ENCODE measurements at regions not wholly inside any gene's neighbourhood (a gene's known extent, or its start where the extent isn't known, plus 50 kb on each side); places are given as distances from the start of the nearest gene placed in this dataset.

DNA sequence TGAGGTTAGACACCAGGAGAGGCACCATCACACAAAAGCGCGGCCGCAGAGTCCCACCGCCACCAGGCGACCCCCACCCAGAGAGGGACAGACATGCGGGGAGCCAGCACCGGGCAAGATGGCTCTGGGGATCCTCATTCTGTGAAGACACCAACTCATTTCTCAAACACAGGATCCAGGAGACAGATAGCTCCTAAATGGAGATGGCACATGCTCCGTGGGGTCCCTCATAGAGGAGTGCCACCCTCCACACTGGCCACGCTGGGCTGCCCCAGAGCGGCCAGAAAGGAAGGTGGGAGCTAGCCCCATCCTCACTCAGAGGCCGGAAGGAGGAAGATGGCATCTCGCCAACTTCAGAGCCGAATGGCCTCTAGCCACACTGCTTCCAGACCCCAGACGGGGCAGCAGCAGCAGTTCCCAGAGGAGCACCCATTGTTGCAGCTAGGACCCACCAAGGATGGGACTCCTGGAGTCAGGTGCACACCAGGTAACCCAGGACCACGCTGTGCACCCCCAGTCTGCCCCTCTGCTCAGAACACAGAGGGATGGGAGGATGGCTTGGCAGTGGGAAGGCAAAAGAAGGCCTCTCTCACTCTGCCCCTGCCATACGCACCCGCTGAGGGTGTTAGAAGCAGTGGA, 78.6 kb downstream of the ZIC5 start:
- DNase-seq, result no peak

DNA sequence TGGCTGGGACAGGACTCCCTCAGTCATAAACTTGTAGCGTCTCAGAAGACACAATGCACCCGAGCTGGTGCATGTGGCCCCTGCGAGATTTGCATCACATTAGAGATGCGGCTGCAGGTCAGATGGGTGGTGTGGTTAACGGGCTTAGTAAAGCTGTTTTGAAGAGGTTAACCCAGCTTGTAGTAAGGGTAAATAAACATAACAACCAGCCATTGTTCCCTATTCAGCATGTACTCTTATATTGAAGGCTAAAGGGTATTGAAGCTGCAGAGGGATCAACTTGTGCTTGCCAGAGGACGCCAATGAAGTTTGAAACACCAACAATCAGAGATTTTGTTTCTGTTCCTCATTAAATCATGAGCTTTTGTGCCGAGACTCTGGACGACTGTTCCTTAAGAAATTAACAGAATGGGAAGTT, 79.4 kb downstream of the ZIC5 start:
- no peak for DNase-seq

DNA sequence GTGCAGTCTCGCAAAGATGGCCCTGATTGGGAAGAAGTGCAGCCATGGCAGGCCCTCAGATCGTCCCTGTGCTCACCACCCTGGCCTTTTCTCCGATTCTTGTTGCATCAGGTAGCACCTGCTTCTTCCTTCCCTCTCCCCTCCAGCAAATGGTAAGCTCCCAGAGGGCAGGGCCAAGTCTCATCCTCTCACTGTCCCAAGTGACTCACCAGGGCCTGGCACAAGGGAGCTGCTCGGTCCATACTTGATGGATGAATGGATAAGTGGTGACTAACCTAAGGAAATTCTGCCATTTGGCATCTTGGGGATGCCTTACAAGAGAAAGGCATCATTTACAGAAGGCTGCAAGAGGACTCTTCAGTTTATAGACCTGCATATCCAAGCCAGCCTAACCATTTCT, 84.9 kb downstream of the ZIC5 start:
- no peak for DNase-seq

DNA sequence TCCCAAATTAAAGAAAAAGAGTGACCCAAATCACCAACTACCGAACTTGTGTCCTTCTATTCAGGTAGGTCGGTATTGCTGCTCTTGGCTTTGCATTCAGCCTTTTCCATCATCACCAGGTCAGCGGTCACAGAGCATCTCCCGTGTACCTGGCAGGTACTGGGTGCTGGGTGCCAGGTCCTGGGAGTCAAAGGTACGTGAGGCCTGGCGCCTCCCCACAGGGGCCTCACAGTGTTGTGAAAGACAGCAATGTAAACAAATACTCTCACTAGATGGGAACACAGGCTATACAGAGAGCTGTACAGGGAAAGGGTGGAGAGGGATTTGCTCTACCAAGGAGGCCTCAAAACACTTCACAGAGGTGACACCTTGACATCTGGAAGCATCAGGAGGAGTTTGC, 86.7 kb downstream of the ZIC5 start:
- DNase-seq, result no peak

DNA sequence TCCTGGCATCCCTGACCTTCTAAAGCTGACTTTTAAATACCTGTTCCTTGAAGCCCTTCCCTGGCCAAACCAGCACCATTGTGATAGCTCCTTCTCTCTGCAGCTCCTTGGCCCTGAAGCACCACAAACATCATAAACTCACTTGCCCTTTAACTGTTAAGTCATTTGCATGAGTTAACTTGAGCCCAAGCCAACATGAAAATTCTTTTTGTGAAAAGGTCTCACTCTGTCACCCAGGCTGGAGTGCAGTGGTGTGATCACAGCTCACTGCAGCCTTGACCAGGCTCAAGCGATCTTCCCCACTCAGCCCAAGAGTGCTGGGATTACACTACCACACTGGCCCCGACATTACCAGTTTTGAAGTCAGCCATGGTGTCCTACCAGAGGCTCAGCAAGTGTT, 87.8 kb downstream of the ZIC5 start:
- no peak for DNase-seq

DNA sequence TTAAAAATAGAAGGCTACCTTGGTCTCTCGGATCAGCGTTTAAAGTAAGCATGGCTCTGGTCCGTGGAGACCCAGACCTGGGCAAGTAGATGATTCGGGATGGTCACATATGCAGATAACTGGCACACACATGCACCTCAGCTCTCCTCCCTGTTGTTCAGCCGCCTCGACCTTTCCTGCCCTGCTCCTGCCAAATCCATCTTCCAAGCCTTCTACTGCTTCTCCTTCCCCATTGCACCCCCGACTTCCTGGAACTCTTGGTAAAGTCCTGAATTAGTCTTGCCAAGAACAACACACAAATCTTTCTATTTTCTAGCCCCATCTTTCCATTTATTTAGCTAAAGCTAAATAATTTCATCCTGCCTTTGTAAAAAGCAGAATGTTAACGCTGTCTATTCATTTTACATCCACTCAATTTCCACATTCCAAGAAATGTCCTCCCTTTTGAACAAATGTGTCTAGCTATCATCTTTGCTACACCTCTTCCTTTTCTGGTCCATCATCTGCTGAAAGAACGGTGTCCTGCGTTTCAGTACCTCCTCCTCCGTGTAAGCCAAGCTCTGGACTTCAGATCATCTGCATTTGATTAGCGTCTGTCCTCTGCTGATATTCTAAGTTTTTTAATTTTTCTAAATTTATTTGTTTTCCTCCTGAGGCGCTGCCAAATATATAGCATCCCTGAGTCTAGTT, 92.5 kb downstream of the ZIC5 start:
- DNase-seq, result no peak

DNA sequence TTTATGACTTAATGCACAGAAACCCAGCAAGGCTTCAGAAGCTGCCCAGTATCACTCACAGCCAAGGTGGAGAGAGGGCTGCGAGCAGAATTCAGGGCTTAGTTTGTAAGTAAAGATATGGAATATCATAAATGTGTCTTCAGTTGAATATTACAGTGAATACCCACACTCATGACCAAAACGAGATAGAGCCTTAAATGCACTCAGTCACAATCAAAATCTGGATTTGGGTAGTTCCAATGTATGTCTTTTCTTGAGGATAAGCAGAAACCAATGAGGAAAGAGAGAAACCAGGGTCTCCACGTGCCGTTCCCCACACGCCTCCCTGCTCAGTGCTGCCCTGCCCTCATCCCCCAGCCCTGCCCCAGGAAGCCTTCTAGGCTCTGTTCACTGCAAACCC, 94.9 kb downstream of the ZIC5 start:
- DNase-seq, result no peak

DNA sequence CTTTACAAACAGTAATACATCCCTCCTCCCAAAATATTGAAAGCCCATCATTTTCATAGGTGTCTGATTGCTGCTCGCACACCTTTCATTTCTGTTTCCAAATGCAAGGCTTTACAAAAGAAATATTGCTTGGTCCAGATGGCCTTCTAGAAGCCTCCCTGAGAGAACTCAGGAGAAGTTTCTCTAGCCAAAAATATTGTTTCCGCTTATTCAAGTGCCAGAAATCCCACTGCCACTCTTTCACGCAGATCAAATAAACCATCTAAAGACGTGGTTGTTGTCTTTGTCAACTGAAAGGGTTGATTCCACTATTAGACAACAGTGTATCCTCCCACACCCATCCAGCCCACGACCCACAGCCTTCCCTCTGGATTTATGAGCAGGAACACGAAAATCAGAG, 96.2 kb downstream of the ZIC5 start:
- DNase-seq, result no peak

DNA sequence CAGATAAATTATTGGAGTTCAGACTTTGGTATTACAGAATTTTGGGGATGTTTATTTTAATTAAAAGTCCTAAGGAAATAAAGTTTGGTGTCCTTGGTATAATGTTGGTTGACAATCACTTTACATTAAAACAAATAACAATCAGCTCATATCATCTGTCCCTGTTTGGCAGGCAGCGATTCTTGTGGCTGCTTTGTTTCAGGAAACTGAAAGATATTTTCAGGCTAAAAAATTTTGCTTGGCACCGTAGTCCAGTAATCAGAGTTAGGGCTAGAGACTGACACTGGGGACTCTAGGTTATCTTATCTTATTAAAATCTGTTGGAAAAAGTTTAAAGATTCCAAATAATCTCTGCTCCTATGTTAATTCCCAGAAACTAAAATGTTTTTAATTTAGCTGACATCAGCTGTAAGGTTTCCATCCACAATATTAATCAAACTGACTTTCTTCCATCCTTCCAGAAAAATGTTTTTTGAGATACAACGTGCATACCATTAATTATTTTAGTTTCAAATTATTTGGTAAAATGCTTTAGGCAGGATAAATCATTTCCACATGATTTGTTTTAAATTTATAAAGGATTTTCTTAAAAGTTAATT, 97.6 kb downstream of the ZIC5 start:
- DNase-seq, result no peak

DNA sequence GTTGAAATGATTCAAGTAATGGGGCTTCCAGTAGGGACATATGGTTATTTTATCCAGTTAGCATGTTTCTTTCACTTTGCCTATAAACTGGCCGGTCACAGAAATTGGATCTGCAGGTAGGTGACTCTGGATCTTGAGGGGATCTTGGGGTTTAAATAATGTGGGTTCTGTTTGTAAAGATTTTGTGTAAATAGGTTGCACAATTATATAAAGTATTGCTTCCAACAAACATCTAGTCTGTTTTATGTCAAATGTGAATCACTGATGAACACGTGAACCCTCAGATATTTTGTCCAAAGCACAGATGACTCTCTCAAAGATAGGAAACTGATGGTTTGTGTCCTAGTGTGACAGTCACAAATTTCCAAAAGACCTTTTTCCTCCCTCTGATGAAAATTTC, 98.4 kb downstream of the ZIC5 start:
- no peak for DNase-seq

DNA sequence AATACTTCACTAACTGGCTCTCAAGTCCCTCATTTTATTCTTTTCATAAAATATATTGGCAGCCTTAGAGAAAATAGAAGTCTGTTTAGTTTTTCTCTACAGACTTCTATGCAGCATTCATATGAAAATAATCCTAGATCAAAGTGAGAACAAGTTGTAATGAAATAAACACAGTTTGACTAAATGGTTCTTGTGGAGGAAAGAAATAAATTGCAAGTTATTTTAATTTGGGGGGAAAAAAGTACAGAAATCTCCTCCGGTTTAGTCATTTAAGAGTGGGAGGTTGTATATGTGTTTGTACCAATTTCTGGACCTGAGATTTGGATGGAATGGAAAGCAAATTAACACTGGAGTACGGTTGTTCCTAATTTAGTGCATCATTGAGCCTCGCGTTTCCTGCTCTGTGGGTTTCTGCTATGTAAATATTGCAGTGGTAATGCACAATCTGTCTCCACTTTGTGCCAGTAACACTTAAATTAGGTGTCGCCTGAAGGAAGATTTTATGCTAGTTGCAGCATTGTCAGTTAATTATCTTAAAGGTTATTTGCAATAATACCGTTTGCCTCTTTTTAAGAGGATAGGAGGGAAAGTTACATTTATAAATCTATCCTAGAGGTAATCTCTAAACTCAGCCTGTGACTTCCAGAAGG, 100.2 kb downstream of the ZIC5 start:
- DNase-seq, result no peak

DNA sequence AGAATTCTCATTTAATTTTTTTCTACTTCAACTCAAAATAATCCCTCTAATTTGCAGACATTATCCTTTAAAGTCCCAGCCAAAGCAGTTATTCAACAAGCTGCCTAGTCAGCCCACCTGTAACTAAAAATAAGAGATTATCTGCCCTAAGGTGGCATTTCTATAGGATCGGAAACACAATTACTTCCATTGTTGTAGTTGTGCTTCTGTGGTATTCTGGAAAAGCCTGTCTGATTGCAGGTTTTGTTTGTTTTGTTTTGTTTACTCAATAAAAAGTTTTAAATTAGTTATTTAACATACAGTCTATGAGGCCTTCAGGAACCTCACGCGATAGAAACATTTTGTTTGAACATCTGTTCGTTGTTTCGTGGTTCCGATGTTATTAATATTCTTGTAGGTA, 101.0 kb downstream of the ZIC5 start:
- DNase-seq, result no peak

DNA sequence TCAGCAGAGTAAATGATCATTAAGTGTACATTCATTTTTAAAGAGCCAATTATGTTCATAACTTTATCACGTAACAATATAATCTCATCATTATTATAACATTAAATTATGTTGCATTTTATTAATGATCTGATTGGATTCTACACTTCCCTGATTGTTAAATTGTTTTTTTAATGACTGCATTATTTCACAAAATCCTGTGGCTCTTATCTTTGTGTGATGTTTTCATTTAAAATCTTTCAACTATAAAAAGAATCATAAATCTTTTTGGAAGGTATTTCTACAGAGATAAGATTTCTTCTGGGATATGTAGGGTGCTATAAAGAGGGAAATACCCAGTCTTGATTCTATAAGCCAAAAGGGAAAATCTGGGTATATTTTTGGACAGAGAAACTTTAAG, 101.7 kb downstream of the ZIC5 start:
- no peak for DNase-seq

DNA sequence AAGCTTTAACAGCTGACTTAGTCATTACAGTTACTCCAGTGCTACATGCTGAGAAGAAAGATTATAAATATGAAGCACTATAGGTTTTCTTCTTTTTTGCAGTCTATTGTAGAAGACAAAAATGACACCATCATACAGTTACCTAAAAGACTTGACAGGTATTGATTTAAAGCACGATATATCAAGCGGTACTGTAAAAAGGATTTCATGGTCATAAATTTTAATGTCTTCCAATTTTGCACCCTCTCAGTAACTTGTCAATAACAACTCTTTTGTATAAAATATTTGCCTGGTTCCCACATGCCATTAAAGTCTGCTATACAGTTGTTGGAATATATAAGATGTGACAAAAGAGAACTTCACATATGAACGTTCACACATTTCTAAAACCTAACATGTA, 102.8 kb downstream of the ZIC5 start:
- DNase-seq, result no peak

DNA sequence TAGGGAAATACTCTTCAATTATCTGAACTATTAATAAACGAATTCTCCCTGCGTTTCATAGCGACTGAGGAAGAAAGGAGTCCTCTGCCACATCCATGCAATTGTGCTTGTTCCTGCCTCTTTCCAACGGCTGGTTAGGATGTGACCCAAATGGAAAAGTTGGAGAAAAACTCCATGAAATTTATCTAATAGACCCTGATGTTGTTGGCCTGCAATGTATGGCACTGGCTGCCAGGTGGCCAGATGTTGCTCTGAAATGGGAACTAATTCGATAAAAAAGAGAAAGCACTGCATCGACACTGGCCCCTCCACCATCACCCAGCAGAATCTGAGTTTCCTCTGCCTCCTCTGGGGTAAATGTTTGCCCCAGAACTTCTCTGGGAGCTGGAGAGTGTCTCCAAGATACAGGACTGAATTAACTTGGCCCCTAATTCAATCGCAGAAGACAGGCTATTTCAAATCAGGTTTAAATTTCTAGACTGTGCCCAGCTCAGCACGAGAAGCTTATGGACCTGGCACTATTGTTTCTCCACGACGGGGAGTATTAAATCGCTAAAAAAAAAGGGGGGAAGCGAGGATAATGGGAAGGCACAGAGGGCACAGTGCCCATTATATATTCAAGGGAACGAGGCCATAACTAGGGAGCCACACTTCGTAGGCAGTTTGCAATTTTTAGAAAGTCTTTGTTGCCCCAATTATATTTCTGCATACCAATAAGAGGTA, 103.9 kb downstream of the ZIC5 start:
- no peak for DNase-seq

DNA sequence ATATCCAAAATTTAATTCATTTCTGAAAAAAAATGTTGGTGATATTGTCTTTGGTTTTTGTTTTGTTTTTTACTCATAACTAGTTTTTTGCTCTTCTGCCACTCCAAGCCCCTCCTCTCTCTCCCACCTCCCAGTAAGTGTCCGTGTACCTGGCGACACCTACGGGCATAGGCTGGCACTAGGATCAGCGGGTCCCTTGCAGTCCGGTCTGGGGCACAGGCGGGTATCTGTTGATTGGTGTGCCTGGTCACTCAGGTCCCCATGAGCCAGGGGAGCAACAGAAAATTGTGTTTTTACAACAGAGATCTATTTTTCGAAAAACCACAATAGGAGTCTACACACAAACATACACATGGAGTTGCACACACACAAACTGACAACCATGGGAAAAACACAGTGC, 104.8 kb downstream of the ZIC5 start:
- DNase-seq, result no peak

DNA sequence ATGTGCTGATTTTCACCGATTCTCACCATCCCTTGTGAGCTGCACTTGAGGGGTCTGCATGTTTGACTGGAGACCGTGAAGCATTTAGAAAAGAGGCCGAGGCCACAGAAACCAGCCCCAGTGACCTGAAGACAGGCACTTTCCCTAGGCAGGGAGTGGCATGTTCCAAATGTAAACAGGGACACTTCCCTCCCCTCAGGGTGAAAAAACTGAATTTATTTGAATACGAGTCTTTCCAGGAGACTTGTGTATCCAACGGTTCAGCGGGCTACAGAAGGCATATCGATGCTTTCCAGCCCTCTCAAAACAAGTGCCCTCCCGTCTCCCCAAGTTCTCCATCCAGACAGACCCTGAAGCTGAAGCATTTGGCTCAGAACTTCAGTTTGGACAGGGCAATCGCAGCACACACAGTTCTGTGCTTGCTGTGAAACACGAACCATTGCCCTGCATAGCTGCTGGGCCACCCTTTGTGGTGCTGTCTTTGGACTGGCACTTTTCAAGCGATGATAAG, 106.1 kb downstream of the ZIC5 start:
- no peak for DNase-seq

DNA sequence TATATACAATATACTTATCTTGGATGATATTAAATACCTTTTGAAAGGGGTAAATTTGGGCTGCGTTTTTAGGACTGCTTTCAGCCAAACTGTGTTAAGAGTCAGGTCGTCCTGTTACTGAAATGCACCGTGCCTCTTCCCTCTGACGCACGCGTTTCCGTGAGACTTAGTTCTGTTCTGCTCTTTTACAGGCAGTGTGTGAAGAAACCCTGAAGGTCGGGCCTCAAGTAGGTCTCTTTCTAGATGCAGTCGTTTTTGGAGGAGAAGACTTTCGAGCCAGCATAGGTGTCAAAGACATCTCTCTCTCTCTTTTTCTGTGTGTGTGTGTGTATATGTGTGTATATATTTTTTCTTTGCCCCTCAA, 107.0 kb downstream of the ZIC5 start:
- DNase-seq, result no peak

DNA sequence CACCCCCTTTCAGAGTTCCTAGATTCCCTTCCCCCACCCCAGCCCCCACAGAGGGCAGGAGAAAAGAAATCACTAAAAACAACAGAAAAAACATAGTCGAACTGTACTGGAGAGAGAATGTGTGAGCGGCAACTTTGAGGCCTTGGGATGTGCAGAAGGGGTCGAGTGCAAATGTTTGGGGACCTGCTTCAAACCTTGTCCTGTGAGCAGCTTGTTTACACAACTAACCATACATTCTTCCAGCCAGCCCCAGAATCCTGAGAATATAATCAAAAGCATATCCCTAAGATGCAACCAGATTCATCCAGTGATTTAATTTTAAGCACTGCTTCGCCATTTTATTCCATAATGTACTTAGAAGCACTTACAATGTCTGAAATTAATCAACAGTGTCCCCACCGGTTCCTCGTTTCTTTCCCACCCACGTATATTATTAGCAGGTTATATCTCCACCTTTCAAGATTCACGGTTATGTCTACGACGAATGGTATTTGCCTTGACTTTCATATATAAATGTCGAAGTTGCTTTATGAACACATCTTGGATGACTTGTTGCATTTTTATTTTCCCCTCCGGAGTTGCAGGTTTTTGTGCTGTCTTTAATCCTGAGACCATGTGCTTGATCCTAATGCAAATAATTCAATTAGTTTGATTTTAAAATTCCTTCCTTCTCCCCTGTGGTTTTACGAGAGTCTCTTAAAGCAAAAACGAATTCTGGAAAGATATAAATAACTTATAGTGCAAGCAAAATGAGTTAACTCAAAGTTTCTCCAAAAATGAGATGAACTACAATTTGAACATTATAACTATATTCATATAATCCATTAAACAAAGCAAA, 107.6 kb downstream of the ZIC5 start:
- no peak for DNase-seq

DNA sequence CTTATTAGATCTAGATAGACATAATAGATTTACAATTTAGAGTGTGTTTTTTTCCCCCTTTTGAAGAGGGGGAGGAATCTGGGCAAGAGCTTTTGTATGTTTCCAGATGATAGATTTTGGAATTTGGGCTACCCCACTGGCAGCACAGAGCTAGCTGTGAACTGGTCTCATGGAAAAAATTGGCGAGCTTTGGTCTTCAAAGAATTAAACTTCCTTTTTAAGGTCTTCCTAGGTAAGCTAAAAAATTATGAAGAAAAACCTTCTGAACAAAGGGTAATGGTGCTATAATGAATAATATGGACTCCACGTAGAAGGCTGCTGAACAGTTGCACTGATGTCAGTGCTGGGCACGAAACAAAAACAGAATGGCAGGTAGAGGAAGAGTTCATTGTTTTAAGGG, 109.3 kb downstream of the ZIC5 start:
- DNase-seq, result no peak

DNA sequence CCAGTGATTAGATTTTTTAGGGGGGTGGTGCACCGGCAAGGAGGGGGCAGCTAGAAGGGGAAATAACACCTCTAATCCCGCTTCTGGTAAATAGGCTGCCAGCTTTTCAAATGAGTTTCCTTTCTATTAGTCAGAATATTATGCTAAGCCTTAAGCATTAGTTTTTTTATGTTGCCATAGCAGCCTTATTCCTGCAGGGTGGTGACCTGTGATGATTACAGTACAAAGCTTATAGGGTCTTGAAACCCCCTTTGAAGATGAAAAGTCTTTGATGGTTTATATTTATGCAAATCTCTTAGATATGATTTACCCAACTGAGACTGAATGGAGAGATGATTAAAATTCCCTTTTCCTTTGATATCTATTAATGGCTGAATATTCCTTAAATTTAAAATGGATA, 109.8 kb downstream of the ZIC5 start:
- DNase-seq, result no peak

DNA sequence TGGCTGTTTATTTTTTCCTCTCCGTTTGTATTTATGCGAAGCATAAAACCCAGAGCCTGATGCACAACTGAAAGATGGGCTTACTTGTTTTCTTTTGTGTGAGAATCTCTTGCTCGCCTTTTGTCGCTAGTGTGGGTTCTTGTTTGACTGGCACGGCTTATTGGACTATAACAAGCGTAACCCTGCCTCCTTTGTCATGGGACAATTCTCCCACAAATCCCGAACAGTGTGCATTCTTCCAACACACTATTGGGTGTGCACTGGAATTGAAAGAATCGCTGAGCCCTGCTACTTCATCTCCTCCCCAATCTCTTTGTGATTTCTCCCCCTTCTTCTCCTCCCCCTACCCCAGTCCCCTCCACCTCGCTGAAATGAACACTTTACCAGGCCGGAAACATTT, 110.8 kb downstream of the ZIC5 start:
- DNase-seq, result no peak
